22Rv1 (cell line): ENCODE measurements at regions not wholly inside any gene's neighbourhood (a gene's known extent, or its start where the extent isn't known, plus 50 kb on each side); places are given as distances from the start of the nearest gene placed in this dataset.
A peak's percentile ranks its signal among the peaks of the same experiment; 100 is the strongest.

ENCODE experiments used
- H3K27ac ChIP-seq: fragments of 450-650 bp; 2 replicates; pipeline ENCODE4 v1.5.1; 2017
- ZFX ChIP-seq: fragments of 450-650 bp; IDR thresholded peaks from 2 replicates; pipeline ENCODE4 v1.6.1; 2017; ENCODE audit warnings: antibody characterized with exemption, borderline replicate concordance
- TF ChIP-seq, protein P1 (sequence below): fragments of 450-650 bp; IDR thresholded peaks from 2 replicates; pipeline ENCODE4 v1.5.1; 2017; ENCODE audit warnings: mild to moderate bottlenecking

- TF ChIP-seq ZFX = no peak
- TF ChIP-seq, protein P1, sequence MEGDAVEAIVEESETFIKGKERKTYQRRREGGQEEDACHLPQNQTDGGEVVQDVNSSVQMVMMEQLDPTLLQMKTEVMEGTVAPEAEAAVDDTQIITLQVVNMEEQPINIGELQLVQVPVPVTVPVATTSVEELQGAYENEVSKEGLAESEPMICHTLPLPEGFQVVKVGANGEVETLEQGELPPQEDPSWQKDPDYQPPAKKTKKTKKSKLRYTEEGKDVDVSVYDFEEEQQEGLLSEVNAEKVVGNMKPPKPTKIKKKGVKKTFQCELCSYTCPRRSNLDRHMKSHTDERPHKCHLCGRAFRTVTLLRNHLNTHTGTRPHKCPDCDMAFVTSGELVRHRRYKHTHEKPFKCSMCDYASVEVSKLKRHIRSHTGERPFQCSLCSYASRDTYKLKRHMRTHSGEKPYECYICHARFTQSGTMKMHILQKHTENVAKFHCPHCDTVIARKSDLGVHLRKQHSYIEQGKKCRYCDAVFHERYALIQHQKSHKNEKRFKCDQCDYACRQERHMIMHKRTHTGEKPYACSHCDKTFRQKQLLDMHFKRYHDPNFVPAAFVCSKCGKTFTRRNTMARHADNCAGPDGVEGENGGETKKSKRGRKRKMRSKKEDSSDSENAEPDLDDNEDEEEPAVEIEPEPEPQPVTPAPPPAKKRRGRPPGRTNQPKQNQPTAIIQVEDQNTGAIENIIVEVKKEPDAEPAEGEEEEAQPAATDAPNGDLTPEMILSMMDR = no peak
Measured at GRCh38 chr14:22124073-22124613, 450.5 kb upstream of the OR4E1 start.

DNA sequence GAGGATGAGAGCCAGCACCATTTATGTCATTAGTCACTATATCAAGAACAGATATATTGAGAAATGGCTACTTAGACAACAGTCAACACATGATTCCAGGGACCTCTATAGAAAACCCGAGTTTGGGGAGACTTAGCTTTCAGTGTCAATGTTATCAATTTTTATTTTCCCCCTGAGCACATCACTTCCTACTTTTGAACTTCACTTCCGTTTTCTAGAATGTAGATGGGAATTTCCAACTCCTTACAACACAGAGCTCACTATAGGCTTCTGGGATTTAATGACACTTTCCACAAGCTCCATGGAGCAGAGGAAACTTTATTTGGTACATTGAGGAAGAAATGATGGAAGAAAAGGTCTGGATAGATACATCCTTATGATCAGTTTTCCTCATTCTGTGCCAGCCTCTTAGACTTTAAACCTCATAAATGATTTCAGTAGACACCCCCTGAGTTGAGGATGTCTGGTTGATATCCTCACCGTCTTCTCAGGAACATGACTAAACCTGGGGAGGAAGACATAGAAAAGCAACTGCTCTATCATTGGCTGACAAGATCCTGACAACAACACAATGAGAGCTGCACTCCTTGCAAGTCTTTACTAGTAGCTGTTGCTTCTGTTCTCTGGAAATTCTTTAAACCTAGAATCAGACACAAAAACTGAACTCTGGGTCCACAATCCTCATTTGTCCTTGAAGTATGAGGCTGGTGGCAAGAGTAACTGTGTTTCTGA is 449.4 kb upstream of the OR4E1 start:
- TF ChIP-seq ZFX = no peak
- TF ChIP-seq, protein P1 = no peak
- no peak overlapping the region for H3K27ac ChIP-seq

More at GRCh38 chr14:22124073-22124613, 450.5 kb upstream of the OR4E1 start:
- H3K27ac ChIP-seq = no peak overlapping the region

- H3K27ac ChIP-seq = no peak overlapping the region
- no peak for TF ChIP-seq ZFX
- TF ChIP-seq, protein P1 = no peak
Measured at GRCh38 chr14:22122227-22122818, 448.7 kb upstream of the OR4E1 start.

- TF ChIP-seq, protein P1 = no peak
- TF ChIP-seq ZFX = no peak
- H3K27ac ChIP-seq = no peak overlapping the region
Measured at GRCh38 chr14:22118899-22119477, 445.4 kb upstream of the OR4E1 start.

DNA sequence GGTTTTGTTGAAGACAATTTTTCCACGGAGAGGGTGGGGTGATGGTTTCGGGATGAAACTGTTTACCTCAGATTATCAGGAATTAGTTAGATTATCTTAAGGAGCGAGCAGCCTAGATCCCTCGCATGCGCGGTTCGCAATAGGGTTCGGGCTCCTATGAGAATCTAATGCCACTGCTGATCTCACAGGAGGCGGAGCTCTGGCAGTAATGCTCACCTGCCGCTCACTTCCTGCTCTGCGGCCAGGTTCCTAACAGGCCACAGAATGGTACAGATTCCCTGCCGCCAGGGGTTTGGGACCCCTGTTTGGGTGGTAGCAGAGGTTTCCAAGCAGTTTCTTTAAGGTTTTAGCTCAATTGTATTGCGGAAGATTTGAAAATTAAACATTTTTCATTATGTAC is 439.8 kb upstream of the OR4E1 start:
- no peak for TF ChIP-seq ZFX
- TF ChIP-seq, protein P1 = no peak

DNA sequence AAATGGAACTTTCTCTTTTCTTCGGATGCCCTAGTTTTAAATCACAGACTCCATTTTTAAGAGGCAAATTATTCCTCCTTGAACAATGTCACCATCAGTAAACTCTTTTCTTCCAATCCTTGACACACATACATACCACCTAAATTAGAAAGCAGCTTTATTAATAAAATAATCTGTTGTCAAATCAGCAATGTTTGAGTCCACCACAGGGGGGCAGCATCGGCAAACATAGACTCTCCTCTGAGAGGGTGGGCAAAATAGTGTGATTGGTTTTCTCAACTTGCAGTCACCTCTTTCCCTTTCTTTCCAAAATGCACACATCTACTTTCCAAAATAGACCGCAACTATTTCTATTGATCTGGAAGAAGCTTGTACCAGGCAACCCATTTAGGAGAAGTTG is 438.4 kb upstream of the OR4E1 start:
- no peak for TF ChIP-seq ZFX
- TF ChIP-seq, protein P1 = peak; percentile 80
- H3K27ac ChIP-seq = no peak overlapping the region

More for the DNA sequence above, 439.8 kb upstream of the OR4E1 start:
- no peak overlapping the region for H3K27ac ChIP-seq

- H3K27ac ChIP-seq = no peak overlapping the region
- no peak for TF ChIP-seq ZFX
- TF ChIP-seq, protein P1 = no peak
Measured at GRCh38 chr14:22107753-22108152, 434.1 kb upstream of the OR4E1 start.
